ENCODE measurements at regions not wholly inside any gene's neighbourhood (a gene's known extent, or its start where the extent isn't known, plus 50 kb on each side); places are given as distances from the start of the nearest gene placed in this dataset.
"Not testable (repeated sequence)": the region's sequence is repeated elsewhere in the genome, so short reads cannot be mapped to it uniquely, and the experiment has no call there.

DNA sequence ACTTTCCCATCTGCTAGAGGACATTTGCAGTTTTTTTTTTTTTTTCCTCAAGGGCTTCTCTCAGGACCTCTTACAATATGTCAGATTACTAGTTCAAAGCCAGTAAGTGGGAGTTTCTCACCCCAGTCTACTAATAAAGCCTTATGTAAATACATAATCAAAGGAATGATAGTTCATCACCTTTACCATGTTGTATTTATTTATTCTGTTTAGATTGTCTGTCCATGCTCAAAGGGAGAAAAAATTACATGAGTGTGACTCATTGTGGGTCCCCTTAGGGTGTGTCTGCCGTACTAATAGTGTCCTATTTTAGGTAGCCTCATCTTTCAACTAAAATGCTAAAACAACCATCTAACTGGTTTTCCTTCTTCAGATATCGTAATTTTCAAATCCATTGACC, 917.6 kb downstream of the EPHA3 start:
- no peak for DNase-seq

DNA sequence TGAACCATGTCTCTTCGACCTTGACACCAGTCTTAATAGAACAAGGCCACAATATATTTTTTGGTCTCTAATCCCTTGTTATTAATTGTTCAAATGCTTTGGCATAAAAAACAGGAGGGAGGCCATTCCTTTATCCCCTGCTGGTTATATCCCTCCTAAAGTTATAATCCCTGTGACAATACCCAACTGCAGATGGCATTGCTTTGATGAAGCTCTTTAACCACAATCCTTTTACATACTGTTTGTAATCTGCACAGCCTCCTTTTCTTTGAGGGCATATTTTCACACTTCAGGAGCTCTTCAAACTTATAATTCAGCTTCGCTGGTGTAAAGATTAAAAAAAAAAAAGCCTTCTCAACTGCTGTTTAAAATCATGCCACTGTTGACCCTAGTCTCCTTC, 919.0 kb downstream of the EPHA3 start:
- DNase-seq: no peak

DNA sequence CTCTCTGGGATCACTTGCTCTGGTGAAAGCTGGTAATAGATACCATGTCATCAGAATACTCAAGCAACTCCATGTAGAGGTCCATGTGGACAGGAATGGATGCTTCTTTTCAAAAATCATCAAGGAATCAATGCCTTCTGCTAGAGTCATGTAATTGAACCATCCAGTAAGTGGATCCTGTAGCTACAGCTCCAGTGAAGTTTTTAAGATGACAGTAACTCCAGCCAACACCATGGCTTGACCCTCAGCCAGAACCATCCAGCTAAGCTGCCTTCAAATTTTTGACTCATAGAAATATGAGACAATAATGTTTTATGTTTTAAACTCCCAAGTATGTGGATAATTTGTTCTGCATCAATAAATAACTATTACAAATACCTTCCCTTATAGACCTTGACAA, 923.7 kb downstream of the EPHA3 start:
- DNase-seq: no peak

DNA sequence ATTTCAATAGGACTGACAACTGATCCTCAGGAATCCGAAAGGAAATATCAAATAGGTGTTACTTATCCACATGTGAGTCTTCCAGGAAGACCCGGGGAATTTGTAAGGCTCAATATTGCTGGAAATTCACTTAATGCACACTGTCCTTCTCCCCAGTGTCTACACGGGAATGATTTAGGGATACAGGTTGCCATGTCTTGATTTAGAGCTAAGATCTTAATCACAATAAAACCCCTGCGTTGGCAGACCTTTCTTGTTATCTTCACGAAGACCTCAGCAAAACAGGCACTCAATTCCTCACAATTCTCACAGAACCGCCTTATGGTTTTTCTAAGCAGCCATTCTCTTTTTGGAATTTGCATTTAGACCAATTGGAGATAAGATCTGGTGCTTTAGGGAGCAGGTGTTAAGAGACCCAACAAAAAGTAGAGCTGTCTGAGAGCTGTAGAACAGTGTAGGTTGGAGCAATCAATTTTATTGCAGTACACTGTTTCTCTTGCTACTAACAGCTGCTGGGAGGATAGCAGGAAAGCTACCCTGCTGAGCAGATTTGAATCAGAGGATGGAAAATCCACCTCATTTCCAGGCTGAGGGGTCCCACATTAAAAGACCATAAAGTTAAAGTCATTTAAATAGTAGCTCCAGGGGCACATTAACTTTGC, 925.7 kb downstream of the EPHA3 start:
- DNase-seq: no peak

DNA sequence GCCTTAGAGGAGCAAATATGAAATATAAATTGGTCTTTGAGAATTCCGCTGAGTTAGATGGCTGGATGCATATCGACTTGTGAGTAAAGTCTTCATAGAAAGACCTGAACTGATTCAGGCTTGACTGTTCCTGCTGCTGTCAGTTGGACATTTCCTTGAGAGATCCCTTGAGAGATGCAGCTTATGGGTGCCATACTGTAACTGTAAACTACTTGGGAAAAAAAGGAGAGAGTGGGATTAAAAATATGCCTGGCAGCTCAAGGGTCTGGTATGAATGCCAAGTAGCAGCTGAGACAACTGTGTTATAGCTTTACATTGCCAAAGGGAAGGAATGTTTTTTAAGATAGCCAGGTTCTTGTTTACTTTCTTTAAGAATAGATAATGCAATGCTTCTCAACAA, 926.6 kb downstream of the EPHA3 start:
- DNase-seq: no peak

DNA sequence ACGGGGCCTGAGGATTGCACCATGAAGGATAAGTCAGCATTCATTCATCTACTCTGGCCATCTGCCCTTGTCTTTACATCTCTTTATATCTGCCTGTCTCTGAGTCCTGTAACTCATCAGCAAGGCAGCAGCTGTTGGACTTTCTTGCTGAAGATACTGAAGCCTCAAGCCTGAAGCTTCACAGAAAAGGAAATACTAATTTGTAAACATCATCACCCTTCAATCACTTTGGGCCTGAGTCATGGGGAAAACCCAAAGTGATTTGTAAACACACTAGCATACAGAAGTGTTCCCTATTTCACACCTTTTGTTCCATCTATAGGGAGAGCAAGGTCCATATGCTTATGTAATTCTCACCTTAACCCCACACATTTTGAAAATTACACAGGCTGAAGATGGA, 928.2 kb downstream of the EPHA3 start:
- no peak for DNase-seq

DNA sequence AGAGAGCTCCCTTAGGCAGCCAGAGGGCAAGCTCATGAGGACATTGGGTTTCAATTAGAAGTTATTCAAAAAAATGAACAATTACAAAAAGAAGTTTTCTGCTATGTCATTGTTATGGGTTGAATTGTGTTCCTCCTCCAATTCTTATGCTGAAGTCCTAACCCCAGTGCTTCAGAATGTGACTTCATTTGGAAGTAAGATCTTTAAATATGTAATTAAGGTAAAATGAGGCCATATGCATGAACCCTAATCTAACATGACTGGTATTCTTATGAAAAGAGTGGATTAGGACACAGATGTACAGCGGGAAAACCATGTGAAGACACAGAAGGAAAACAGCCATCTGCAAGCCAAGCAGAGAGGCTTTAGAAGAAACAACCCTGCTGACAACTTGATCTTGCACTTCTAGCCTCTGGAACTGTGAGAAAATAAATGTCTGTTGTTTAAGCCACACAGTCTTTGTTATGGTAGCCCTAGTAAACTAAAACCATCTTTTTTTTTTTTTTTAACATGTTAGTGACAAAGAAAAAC, 929.6 kb downstream of the EPHA3 start:
- no peak for DNase-seq

DNA sequence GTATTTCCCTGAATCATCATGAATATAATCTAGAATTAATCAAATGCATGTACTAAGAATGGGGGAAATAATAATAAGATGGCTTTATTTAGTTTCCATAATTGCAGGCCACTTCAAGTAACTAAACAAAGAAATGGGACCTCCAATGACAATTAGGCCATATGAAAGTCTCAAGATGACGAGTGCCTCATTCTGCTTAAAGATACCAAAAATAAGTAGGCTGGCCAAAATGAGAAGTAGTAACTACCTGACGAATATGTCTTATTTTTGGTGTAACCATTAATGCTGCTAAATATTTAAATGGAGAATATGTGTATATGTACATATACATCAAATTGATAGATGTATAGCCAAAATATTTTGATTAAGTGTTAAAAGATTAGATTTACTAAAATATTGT, 932.6 kb downstream of the EPHA3 start:
- DNase-seq: no peak

DNA sequence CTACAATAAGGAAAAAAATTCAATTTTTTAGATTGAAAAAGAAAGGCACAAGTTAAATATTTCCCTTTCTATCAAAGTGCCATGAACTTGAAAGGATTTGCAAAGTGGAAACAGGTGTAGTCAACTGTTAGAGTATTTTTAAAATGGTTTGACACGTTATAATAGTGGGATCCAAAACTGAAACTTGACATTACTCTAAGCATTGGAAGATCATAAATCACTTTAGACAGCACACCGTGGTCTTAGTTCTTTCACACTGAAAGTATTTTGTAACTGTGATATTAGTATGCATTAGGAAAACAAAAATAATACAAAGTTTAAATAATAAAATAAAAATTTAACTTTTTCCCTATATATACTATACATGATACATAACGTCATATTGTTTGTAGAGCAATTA, 933.1 kb downstream of the EPHA3 start:
- DNase-seq: no peak

DNA sequence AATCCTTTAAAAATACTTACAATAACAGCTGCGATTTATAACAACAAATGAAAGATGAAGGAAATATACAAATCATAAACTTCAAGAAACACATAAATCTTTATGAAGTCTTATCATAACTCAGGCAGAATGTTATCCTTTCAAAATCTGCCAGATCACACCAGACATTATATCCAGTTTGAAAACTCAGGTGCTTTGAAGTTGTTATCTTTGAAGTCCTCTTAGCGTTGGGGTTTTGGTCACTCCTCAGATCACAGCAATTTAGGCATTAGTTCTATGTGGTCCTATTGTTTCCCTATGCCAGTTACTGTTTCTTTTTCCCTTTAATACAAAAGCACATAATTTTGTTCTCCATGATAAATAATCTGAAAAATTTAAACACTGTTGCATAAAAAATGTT, 934.6 kb downstream of the EPHA3 start:
- DNase-seq: no peak

DNA sequence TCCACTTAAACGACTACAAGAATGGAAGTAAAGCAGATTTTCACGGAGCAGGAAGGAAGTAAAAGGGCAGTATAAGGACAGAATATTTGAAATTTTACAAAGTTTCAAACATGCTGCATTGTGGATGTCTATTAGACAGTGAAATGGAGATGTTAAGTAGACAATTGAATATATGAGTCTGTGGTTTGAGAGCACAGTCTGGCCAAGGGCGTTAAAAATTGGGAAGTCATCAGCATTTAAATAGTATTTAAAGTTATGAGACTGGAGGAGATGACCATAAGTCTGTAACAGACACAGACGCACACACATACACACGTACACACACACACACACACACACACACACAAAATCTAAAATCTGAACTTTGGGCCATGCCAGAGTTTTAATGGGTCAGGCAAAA, 935.9 kb downstream of the EPHA3 start:
- no peak for DNase-seq

DNA sequence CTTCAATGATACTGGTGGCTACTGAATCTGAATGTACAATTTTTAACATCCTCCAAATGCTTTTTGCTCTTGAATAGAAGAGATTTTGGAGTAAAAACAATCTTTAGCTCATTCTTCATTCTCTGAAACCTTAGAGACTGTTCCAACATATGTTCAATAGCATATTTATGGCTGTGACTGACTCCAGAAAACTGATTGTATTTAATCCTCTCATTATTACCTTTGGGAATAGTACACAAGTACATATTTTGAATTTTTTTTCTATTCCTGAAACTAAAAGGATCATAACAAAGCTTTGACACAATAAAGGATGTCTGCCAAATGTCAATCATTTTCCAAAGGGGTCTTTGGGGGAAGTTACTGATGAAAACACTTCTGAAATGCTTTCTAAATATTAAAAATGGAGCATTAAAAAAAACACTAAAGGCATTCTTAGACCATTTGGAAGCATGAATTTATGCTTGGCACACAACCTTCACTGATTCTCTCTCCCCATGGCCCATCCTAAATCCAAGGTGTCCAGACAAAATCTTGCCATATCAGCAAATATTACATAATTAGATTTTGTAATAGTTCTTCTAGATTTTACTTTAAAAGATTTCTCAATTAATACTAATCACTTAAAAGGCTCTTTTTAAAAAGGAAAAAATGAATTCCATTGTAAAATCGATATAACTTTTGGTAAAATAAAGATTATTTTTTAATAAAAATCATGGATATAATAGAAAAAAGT, 936.8 kb downstream of the EPHA3 start:
- DNase-seq: no peak

DNA sequence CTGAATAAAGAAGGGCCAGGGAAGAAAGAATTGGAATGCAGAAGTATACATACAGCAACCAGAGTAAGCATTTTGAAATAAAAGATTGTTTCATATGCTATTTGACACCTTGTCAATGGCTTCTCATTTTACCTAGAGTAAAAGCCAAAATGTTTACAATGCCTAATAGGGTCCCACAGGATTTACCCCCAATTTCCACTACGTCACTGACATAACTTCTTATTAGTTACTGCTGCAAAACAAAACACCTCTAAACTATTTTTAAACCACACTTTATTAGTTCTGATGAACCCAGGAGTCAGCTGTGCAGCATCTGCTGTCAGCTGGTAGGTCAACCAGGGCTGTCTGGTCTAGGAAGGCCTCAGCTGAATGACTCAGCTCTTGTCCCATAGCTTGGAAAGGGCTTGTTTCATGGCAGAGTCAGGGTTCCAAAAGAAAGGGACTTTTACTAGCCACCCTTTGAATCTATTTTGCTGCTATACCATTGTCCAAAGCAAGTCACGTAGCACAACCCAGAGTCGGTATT, 945.1 kb downstream of the EPHA3 start:
- DNase-seq: no peak

DNA sequence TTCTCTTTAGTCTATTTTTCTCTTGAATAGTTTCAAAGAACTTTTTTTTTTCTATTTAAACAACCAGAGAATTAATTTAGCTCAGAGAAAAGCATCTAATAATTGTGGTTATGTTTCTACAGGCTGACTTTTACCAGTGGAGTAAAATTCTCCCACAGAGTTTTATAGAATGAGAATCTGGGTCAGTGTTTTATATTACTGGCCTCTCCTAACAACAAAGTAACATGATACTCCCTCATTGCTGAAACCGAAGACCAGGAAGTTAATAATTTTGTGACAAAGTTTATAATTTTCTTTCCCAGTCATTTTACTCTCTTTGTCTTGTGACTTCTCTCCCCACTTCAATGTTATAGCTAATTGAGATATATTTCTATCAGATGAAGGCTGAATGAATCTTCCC, 946.9 kb downstream of the EPHA3 start:
- DNase-seq: no peak

DNA sequence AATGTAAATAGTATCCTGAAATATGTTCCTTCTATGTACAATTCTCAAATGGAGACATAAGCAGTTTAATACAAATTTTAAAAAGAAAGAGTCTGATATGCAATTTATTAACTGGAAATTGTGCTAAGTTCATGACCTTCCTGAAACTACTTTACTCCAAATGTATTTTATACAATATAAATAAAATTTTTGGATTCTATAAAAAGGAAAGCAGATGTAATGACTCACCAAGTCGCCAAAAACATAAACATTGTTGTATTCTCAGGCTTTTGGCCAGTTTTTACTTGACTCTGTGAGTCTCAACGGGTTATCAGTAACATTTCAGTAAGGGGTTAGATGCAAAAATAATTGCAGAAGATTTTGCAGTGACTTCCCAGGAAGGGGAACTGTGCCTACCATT, 948.2 kb downstream of the EPHA3 start:
- DNase-seq: no peak

DNA sequence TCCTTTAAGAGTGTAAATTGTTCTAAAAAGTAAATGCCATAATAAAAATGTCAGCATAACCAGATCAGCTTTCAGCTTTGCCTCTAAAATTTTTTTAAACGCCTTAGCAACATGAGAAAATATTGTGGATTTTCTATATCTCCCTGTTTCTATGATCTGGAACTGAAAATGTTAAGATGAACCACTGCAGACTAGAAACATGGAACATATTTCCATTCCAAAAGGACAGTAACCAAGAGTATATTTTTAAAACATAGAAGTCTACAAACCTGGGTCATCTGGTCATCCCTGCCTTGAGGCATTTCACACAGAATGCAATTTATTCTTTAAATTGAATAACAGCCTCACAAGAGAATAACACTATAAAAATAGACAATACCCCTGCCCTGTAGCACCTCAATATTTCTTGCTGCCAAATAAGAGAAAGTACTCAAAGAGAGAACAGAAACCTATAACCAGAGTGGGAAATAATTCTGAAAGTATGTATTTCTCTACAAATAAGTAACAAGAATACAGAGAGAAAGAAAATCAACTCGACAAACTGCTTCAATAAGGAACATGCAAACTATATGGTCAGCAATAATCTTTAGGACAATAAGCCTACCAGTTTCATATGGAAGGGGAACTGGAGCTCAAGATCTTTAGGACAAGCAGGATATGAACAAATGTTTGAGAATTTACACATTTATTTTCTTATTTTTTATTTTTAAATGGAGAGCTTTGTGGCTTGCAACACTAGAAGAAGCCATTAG, 949.0 kb downstream of the EPHA3 start:
- no peak for DNase-seq

DNA sequence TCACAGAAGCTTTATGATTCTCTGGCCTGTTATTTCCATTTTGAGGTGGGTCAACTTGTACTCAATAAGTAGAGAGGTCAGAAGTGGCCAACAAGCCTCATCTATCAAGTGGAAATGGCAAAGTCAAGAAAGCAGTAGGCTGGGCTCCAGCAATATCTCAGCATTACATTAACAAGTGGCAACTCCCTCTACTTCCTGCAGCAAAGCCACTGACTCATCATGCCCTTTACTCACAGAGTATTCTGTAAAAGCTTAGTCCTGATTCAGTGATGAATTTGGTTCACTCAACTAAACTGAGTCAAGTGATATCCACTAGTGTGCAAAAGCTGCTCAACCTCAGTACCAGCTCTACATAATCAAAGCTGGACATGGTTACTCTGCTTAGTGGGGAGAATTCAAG, 954.6 kb downstream of the EPHA3 start:
- DNase-seq: no peak

DNA sequence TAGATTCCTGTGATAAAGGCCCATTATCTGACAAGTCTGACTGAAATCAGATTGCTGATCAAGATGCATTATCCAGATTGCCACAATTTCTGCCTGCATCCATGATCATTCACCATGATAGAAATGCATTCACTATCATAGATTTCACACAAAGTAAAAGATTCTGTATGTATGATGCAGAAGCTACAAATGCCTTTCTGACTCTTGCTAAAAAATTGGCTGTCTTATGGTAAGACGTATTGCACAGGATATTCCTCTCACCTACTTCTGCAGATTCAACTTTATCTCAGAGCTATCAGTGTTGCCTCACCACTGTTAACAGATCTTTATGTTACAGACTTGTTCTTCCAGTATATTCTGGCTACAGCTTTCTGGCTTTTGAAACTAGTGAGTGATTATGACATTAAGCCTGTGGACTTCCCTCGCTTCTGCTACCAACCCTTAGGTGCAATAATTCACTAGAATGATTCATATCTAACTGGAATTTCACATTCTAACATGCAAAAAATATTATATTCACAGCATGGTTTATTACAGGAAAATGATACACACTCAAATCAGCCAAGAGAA, 955.3 kb downstream of the EPHA3 start:
- no peak for DNase-seq

DNA sequence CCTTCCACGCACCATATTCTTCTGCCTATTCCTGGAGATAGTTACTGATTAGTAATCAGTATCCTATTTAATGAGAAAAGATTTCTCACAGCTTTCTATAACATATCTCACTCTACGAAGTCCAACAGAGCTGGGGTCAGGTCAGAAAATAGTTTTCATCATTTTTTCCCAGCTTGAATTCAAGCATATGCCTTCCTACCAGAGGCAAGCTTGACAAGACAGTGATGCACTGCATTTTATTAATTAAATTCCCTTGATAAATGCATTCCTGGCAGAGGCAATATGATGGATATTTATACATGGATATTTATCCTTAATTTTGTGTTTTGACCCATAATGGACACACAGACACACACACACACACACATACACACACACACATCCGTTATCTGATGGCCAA, 961.4 kb downstream of the EPHA3 start:
- DNase-seq: no peak

DNA sequence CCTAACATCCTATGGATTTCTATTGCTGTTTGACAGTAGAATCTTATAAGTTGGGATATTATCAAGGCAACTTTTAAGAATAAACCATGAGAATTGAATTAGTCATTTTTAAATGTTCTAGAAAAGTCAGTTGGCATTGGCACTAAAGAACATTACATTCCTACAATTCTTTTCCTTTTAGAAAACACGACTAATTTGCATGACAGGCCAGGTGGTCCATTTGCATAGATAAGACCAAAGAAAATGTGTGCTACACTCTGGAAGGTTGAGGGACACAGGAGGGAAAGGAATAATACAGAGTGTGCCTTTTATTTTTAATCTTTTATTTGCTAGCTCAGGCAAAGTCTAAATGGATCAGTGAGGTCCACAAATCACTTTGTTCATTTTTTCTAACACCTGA, 962.3 kb downstream of the EPHA3 start:
- DNase-seq: no peak

DNA sequence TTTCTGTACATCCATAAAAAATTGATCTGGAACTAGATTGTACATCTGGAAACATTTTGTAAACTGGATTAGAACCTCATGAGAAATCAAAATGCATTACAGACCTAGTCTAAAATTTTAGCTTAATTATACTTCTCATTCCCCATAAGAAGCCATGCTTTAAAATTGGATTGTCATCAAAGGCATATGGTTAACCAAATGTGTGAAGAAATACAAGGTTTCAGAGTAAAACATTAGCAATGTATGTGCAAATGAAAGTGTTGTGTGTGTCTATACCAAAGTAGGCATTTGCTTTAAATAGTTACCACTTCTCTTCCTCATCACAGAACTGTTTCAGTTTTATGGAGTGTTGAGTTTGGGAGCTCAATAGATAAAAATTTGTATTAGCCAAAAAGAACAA, 968.7 kb downstream of the EPHA3 start:
- DNase-seq: no peak

DNA sequence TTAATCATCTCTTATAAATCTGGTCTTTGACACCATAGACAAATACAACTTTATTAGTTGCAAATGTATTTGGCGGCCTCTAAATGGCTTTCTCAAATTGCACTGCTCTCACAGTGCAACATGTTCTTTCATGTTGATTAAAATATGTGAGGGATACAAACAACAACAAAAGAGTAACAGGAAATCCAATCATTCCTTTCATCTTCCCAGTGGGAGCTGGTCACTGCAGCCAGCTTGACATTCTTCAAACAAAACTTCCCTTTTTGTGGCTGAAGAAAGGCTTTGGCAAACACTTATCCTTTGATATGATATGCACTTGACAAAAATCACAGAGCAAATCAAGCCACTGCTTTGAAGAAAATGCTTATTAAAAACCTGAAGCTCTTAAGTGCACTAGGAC, 973.6 kb downstream of the EPHA3 start:
- DNase-seq: no peak

DNA sequence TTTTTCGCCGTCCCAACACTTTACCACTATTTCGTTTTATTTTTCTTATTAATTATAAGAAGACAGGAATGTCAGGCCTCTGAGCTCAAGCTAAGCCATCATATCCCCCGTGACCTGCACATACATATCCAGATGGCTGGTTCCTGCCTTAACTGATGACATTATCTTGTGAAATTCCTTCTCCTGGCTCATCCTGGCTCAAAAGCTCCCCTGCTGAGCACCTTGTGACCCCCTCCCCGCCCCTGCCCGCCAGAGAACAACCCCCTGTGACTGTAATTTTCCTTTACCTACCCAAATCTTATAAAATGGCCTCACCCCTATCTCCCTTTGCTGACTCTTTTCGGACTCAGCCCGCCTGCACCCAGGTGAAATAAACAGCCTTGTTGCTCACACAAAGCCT, 978.9 kb downstream of the EPHA3 start:
- not testable (repeated sequence) for DNase-seq
